ENCODE measurements at regions not wholly inside any gene's neighbourhood (a gene's known extent, or its start where the extent isn't known, plus 50 kb on each side); places are given as distances from the start of the nearest gene placed in this dataset.

DNA sequence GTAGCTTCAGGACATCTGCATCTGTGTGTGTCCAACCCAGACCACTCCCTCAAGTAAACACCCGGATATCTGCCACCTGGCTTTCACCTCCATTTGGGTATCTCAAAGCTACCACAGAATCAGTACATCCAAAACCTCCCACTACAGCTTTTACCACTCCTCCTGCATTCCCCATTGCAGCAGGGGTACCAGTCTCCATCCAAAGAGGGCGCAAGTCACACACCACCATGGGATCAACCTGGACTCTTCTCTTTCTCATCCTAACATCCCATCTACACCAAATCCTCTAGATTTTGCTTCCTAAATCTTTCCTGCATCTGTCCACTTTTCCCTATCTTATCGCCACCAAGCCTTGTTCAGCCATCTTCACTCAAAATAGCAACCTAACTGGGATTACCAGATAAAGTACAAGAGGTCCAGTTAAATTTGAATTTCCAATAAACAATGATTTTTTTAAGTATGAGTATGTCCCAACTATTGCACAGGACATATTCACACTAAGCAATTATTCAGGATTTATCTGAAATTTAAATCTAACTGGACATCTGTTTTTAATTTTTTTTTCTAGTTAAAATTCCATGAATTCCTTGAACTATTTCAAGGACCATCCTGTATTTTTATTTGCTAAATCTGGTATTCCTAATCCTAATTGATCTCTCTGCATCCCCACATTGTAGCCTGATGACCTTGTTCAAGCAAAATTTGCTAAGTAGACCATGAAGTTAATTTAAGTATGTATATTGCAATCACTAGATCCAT is 164.3 kb upstream of the MLN start:
- no peak for DNase-seq (ENCODE audit: low spot score)

DNA sequence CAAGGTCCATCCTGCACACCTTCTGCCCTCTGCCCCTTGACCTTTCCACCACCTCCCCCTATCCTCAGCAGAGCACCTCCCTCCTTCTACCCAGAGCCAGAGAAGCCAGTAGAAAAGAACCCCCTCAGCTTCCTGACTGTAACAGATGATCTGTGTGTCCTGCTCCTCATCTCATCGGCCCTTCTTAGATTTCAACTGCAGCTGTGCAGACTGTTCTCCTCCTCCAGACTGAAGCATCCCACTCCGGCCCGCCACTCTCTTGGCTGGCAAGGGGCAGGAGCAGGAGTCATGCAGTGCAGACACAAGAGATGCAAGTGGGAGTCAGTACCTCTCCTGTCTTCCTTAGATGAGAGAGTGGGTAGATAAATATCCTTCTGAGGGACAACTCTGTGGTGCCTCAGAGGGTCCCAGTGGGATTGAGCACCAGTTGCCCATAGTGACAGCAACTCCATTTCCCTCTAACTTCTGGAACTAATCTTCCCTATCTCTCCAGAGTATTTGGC is 163.5 kb upstream of the MLN start:
- DNase-seq (ENCODE audit: low spot score) = no peak

DNA sequence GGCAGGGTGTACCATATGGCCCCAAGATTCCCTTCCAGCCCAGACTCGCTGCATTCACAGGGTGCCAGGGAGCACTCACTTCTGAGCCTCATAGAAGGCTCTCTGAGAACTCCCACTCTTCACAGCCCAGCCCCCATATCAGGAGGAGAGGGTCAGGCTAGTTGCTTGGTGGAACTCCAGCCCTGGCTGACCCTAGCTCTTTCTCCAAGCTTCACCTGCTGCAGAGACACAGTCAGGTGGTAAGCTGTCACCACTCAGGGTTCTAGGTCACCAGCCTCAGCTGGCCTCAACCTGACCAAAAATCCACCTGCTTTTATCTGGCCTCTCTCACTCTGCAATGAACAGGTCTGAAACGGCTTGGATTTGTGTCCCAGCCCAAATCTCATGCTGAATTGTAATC is 162.7 kb upstream of the MLN start:
- DNase-seq (ENCODE audit: low spot score) = no peak

DNA sequence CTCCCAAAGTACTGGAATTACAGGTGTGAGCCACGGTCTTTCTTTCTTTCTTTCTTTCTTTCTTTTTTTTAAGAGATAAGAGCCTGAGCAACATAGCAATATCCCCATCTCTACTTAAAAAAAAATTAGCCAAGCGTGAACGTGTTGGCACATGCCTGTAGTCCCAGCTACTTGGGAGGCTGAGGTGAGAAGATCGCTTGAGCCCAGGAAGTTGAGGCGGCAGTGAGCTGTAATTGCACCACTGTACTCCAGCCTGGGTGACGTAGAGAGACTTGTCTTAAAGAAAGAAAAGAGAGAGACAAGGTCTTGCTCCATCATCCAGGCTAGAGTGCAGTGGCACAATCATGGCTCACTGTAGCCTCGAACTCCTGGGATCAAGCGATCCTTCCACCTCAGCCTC is 162.0 kb upstream of the MLN start:
- no peak for DNase-seq (ENCODE audit: low spot score)

DNA sequence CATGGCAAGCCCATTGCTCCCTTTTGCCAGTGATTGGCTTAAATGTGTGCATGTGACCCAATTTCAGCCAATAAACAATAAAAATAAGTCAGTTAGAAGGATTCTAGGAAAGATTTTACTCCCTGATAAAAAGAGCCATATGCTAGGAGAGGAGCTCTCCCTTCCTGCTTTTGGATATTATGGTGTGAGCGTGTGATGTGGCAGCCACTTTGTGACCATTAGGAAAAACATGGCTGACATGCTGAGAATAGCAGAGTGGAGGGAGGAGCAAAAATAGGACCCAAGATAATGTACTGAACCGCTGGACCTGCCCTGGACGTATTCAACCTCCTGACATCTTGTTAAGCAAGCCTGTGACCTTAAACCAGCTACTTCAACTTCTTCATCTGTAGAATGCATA is 160.6 kb upstream of the MLN start:
- DNase-seq (ENCODE audit: low spot score) = no peak

DNA sequence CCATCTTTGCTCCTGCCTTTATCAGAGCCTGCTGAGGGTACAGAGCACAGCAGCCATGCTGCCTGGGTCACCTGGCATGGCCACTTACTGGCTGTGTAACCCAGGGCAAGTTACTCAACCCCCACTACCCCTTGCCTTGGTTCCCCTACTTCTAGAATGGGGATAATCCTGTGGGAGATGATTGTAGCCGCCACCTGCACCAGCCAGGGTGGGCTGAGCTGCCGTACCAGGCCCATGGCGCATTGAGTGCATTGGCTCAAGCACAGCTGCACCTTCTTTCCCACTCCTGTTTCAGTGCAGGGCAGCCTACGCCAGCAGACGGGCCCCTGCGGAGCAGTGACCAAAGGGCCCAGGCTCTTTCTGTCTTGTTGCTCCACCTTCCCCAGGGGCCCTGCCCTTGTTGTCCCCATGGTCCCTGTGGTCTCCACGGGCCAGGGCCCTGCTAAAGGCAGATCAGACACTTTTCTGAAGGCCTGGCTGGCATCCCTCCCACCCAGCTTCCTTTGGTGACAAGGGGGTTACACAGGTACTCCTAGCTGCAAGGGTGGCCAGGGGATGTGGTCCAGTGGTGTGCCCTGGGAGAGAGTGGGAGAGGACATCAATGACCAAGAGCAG is 159.4 kb upstream of the MLN start:
- no peak for DNase-seq (ENCODE audit: low spot score)

DNA sequence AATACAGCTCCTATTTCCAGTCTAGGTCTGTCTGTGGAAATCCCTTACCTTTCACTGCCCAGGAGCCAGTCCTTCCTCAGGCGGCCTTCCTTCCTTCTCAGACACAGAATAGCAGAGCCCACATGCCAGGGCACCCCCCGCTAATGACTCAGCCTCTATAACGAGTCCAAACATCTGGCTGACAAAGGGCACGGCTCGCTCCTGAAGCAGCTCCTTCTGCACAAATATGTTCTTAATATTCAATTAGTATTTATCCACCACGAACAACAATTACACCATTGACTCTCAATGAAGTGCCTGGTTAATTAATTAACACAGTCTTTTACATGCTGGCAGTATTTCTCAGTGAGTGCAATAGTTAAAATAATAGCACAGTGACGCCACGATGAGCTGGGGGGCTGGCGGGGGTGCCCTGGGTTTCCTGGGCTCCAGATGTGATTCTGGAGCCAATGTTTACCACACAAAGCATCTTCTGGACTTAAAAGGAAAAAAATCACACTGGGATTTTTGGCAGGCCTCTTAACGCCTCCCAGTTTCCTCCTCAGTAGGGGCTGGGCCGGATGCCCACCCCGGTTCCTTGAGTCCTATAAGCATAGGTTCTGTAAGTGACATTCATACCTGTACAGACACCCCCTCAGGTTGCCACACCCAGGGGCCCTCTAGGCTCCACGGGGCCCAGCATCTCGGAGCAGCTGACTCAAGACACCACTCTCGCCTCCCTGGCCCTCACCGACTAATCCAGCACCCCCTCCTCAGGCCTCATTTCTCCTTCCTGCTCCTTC is 158.6 kb upstream of the MLN start:
- DNase-seq (ENCODE audit: low spot score) = no peak

DNA sequence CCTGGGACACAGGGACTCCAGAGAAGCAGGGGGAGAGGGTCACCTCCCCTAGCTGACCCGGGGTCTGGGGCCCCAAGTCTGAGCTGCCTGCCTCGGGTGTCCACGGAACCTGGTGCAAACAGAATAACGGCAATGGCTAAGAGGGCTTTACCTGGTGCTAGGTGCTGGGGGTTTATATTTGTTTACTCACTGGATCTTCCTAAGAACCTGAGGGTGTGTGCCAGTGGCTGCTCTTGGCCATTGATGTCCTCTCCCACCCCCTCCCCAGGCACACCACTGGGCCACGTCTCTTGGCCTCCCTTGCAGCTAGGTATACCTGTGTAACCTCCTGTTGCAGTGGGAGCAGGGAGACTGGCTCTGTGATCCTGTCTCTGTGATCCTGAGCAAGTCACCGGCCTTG is 157.9 kb upstream of the MLN start:
- DNase-seq (ENCODE audit: low spot score) = no peak

DNA sequence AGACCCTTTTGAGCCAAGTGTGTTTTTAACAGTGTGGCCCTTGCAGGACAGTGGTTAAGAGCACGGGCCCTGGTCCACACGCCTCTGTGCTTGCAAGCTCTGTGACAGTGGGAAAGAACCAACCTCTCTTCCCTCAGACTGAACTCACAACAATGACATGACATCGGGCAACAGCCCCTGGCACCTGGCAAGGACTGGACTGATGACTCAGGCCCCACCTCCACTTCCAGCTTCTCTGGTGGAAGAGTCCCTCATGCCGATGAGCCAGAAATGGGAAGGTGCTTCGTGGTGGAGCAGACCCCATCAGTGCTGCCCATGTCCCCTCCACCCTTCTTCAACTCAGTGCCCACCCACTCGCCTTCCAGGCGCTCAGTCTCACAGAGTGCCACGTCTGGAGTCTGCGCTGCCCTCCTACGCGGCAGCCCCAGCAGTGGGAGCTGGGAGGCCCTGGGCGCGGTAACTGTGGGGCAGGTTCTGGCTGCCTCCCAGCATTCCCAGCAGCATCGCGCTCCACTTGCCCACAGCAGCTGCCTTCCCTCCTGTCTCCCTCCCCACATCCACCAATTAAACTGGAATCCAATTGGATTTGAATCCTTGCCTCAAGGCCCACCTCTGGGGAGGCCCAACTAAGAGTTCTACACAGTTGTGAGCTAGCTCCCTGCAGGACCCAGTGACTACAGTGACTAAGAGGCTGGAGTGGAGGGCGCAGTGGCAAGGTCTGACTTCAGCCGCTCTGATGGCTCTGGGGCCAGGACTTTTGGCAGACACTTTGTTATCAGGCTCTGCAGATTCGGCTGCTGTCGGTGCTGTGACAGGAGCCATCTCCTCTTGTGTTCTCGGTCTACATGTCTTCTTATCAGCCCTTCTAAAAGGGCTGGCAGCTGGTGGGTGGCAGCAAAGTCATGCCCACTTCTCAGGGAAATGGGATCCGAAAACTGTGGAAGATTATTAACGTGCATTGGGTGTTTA is 156.8 kb upstream of the MLN start:
- peak; percentile 45 for DNase-seq (ENCODE audit: low spot score)

DNA sequence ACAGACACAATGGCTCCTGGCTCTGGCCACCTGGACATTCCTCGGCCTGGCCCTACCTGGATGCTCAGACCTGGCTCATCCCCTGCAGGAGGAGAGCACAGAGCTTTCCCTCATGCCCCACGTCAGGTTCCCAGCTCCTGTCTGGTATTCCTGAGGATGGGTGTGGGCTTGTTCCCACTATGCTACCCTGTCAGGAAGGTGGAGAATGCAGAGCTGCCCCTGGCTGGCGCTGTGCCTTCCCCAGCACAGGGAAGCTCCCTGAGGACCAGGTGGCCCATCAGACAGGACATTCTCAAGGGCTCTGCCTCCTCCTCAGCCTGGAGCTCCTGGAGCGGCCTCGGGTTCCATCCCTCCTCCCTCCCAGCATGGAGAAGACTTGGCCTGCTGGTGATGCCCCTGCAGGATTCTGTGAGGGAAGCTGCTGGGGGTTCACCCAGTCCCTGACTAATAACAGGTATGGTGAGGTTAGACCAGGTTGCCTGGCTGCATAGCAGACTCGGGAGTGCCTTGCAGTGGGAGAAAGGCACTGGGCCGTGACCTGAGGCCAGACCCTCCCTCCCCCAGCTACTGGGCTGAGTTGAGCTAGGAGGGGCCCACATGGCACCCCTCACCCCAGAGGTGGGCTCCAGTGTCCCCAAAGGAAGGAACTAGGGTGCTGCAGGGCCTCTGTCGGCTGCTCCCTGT is 156.0 kb upstream of the MLN start:
- DNase-seq (ENCODE audit: low spot score) = no peak

DNA sequence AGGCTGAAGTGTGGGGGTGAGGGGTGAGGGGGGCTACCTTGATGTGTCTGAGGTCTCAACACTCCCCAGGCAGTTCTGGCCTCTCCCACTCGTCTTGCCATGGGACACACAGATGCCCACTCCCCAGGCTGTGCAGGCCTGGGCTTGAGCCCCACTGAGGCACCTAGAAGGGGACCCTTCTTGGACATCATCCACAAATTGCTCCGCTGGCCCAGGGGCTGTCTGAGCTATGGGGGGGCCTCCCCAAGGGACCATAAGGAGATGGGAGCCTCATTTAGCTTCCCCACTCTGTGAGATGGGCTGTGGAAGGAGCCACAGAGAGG is 155.5 kb upstream of the MLN start:
- no peak for DNase-seq (ENCODE audit: low spot score)

DNA sequence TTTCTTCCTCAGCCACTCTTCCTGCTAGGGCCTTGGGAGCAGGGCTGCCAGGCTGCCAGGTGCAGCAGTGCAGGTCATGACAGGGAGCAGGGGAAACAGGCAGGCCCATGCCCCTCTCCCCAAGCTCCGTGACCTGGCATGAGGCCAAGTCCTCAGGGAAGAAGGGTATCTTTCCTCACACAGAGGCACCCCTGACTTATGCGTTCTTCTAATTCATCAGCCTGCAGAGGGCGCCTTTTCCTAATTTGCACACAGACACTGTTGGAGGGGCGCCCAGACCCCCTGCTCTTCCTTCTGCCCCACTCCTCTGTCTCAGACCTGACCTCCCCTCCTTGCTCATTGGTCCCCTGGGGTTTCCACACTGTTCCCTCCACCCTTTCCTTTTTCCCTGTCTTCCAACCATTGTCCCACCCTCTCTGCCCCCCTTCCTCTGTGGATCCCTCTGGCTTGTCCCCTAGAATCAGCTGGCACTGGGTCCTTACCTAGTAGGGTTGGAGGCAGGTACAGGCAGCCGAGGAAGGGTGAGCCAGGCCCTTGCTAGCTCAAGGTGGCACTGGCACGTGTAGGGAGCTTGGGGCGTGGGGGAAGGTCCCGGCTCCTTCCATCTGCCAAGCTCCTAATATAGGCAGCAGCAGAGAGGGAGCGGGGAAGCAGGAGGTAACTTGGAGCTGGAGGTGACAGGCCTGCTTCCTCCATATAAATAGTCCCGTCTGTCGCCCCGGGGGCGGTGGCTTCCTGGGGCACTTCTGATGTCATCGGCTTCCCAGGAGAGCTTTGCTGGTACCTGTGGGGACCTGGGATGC is 154.9 kb upstream of the MLN start:
- no peak for DNase-seq (ENCODE audit: low spot score)

DNA sequence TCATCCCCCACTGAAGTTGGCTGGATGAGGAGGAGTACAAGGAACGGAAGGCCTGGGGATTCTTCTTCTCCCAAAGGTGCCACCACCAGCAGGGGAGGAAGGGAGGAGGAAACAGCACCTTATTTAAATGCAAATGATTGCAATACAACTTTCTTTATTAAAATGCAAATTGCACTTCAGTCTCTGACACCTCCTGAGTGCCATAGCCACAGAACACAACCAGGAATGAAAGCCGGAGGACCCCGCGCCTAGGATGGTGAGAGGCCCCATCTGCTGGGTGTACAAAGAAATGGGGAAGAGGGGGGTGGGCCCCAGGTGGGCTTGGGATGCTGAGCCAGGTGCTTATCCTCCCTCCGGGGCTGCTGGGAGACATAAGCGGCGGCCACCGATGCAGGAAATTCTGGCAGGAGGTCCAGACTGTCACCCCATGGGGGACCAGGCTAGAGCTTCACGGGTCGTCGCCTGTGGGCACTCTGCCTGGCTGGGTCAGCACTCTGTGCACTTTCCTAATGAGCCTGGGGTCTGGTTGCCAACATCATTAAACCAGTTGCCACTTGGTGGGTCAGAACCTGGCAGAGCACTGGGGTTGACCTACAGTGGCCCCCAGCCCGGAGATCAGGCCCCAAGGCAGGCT is 154.2 kb upstream of the MLN start:
- peak; percentile 29 for DNase-seq (ENCODE audit: low spot score)

DNA sequence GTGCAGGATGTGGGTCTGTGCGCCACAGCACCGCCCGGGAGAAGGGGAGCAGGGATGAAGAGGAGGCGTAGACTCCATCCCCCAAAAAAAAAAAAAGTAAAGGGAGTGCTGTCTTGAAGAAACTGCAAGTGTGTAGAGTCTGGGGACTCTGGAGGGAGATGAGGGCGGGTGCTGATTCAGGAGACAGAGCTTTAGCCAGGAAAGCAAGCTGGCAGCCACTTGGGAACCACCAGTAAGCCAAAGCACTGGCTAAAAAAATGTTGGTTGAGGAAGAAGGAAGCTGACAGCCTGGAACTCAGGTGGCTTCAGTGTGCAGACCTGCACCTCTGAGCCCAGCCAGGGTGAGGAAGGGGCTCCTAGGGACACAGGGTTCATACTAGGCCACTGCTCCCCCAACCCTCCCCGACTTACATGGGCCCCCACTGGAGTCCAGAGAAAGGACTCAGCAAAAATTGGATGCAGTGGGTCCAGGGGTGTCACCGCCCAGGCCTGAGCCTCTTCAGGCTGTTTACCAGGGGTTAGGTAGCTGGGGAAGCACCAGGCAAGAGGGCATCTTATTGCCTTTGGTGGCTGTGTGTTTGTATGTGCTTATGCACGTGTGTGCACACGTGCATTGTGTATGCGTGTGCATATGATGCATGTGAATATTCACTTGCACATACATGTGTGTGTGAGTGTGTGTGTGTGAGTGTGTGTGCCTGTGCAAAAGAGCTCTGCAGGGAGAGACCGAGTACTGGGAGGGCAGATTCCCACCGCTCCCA is 153.5 kb upstream of the MLN start:
- DNase-seq (ENCODE audit: low spot score) = no peak

DNA sequence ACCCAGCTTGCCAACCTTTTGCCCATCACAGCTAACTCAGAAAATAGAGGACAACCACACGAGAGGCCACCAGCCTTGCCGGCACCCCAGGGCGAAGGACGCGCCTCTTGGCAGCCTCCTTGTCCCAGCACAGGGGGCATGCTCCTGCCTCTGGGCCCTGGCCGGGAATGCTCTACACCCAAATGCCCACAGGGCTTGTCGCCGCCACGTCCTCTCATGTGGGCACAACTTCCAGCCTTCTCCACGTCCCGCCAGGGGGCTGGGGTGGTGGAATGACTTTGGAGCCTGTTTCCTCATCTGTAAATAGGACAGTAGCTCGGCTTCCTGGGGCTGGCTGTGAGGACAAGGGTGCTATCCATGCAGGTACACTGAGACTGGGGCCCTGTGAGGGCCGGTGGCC is 152.4 kb upstream of the MLN start:
- no peak for DNase-seq (ENCODE audit: low spot score)

DNA sequence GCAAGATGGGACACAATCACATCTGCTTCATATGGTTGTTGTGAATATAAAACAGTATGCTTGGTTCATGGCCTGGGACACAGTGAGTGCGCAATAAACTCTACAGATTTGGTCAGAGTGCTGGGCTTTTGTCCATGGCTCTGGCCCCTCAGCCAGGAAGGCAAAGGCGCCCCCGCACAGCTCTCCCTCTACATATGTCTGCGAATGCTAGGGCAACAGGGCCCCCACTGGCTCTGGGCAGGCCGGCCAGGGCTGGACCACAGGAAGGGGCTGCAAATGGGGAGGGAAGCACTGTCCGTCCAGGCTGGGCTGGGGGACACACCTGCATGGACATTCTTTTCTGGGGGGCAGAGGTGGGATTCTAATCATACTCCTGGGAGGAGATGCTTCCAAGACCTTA is 151.8 kb upstream of the MLN start:
- DNase-seq (ENCODE audit: low spot score) = no peak

DNA sequence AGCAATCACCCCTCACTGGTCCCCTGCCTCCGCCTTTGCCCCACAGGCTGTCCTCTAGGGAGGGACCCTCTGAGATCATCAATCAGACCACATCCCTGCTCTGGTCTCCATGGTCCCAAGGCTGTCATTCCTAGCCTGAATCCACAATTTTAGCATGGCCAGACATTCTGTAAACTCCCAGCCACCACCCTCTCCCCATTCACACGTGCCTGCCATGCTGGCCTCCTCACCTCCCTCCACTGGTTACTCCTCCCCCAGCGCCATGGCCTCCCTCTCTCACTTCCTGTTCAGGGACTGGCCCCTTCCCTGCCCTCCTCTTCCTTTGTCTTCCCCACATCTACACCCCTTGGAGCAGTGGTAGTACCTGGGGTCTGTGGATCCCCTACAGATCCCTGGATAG is 150.7 kb upstream of the MLN start:
- no peak for DNase-seq (ENCODE audit: low spot score)

DNA sequence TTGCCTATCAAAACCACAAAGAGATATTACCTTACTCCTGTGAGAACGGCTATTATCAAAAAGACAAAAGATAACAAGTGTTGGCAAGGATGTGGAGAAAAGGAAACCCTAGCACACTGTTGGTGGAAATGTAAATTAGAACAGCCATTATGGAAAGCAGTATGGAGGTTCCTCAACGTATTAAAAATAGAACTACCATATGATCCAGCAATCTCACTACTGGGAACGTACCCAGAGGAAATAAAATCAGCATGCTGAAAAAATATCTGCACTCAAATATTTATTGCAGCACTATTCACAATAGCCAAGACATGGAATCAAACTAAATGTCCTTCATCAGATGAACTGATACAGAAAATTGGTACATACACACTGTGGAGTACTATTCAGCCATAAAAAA is 149.4 kb upstream of the MLN start:
- DNase-seq (ENCODE audit: low spot score) = no peak

DNA sequence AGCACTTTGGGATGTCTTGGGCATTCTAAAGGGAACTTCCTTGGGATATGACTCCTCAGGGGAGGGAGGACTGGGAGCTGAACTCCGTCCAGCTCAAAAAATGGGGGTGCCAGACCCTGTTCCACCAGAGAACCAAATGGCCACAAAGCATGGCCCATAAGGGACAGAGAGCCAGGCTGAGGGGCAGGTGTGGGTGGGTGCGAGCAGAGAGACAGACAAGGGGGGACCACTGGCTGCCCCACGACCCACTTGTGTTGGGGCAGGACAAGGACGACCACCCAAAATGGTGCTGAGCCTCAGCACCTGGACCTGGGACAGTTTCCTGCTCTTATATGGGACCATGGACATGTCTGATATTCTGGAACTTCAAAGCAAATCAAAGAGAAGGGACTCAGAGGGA is 148.2 kb upstream of the MLN start:
- DNase-seq (ENCODE audit: low spot score) = no peak

All from putamen (tissue), 1 donor.